Sigmoid colon (tissue), 3 donors: ENCODE measurements at regions not wholly inside any gene's neighbourhood (a gene's known extent, or its start where the extent isn't known, plus 50 kb on each side); places are given as distances from the start of the nearest gene placed in this dataset.

ENCODE experiments used
- POLR2A ChIP-seq, 2 donors: fragments of 450-650 bp; IDR thresholded peaks; one replicate each; pipeline ENCODE4 v1.6.1; 2016; ENCODE audit warnings: antibody characterized with exemption in 2 of 2, mild to moderate bottlenecking in 2 of 2, moderate library complexity in 2 of 2
- TF ChIP-seq, protein P1 (sequence below), 4 experiments: fragments of 450-650 bp in 3 of 4; fragments of 200-600 bp in 1 of 4; IDR thresholded peaks; one replicate each; pipeline ENCODE4 v1.5.1; 2016 to 2019; ENCODE audit warnings: antibody characterized with exemption in 4 of 4, mild to moderate bottlenecking in 3 of 4, moderate library complexity in 2 of 4

- TF ChIP-seq, protein P1, sequence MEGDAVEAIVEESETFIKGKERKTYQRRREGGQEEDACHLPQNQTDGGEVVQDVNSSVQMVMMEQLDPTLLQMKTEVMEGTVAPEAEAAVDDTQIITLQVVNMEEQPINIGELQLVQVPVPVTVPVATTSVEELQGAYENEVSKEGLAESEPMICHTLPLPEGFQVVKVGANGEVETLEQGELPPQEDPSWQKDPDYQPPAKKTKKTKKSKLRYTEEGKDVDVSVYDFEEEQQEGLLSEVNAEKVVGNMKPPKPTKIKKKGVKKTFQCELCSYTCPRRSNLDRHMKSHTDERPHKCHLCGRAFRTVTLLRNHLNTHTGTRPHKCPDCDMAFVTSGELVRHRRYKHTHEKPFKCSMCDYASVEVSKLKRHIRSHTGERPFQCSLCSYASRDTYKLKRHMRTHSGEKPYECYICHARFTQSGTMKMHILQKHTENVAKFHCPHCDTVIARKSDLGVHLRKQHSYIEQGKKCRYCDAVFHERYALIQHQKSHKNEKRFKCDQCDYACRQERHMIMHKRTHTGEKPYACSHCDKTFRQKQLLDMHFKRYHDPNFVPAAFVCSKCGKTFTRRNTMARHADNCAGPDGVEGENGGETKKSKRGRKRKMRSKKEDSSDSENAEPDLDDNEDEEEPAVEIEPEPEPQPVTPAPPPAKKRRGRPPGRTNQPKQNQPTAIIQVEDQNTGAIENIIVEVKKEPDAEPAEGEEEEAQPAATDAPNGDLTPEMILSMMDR (IDR thresholded peaks at IDR 0.05): no peak
- no peak for TF ChIP-seq POLR2A (IDR thresholded peaks at IDR 0.05)
Observed at GRCh38 chr3:147733217-147733616, 324.1 kb downstream of the ZIC1 start.
